Parathyroid adenoma (tissue), 2 donors: ENCODE measurements at regions not wholly inside any gene's neighbourhood (a gene's known extent, or its start where the extent isn't known, plus 50 kb on each side); places are given as distances from the start of the nearest gene placed in this dataset.

Source experiments
- H2AFZ ChIP-seq: fragments of 300-600 bp; sonication (generic); one replicate; pipeline ENCODE4 v1.7.0; 2017; ENCODE audit warnings: antibody characterized with exemption, mild to moderate bottlenecking
- H3K27ac ChIP-seq: fragments of 300-600 bp; sonication (generic); one replicate; pipeline ENCODE4 v1.7.0; 2017
- H3K27me3 ChIP-seq: fragments of 300-600 bp; sonication (generic); one replicate; pipeline ENCODE4 v1.7.0; 2017; ENCODE audit warnings: low read length; ENCODE audit not compliant: control insufficient read depth, insufficient read depth
- H3K36me3 ChIP-seq: fragments of 300-600 bp; sonication (generic); one replicate; pipeline ENCODE4 v1.7.0; 2017; ENCODE audit warnings: low read length; ENCODE audit not compliant: control insufficient read depth, insufficient read depth
- H3K4me1 ChIP-seq: fragments of 300-600 bp; sonication (generic); one replicate; pipeline ENCODE4 v1.7.0; 2017; ENCODE audit warnings: control low read depth
- H3K4me2 ChIP-seq: fragments of 300-600 bp; sonication (generic); one replicate; pipeline ENCODE4 v1.7.0; 2017; ENCODE audit warnings: low read length
- H3K4me3 ChIP-seq: fragments of 300-600 bp; sonication (generic); one replicate; pipeline ENCODE4 v1.7.0; 2017; ENCODE audit warnings: low read depth, low read length
- H3K79me2 ChIP-seq: fragments of 300-600 bp; sonication (generic); one replicate; pipeline ENCODE4 v1.7.0; 2017; ENCODE audit warnings: control low read depth
- H3K9ac ChIP-seq: fragments of 300-600 bp; sonication (generic); one replicate; pipeline ENCODE4 v1.7.0; 2017; ENCODE audit warnings: mild to moderate bottlenecking
- H3K9me3 ChIP-seq: fragments of 300-600 bp; sonication (generic); one replicate; pipeline ENCODE4 v1.7.0; 2017; ENCODE audit warnings: low read length; ENCODE audit not compliant: control insufficient read depth
- CTCF ChIP-seq: fragments of 300-600 bp; sonication (generic); IDR thresholded peaks from one replicate; pipeline ENCODE4 v1.7.0; 2017; ENCODE audit warnings: antibody characterized with exemption, mild to moderate bottlenecking
- donor health status: primary hyperparathyroidism.

- Histone ChIP-seq H3K36me3 (no peaks in the 10 kb centered on the region), H3K4me1 (no peaks in the 10 kb centered on the region), H3K9ac (no peak overlapping the region), H2AFZ (no peak overlapping the region), H3K4me3 (no peak overlapping the region), H3K4me2 (no peak overlapping the region), H3K27me3 (no peaks in the 10 kb centered on the region), H3K9me3 (no peaks in the 10 kb centered on the region), H3K79me2 (no peaks in the 10 kb centered on the region), H3K27ac (no peak overlapping the region)
- TF ChIP-seq CTCF: no peak
Measured at GRCh38 chr1:222892137-222892769, 77.4 kb downstream of the DISP1 start.

GRCh38 chr1:222893255-222893654 lies 78.4 kb downstream of the DISP1 start:
- Histone ChIP-seq H3K4me1 (no peaks in the 10 kb centered on the region), H3K9me3 (no peaks in the 10 kb centered on the region), H3K4me2 (no peak overlapping the region), H3K79me2 (no peaks in the 10 kb centered on the region), H2AFZ (no peak overlapping the region), H3K27me3 (no peaks in the 10 kb centered on the region), H3K4me3 (no peak overlapping the region), H3K27ac (no peak overlapping the region), H3K9ac (no peak overlapping the region), H3K36me3 (no peaks in the 10 kb centered on the region)
- no peak for TF ChIP-seq CTCF

GRCh38 chr1:222894331-222894730 lies 79.5 kb downstream of the DISP1 start:
- no peak for TF ChIP-seq CTCF
- H3K27me3 ChIP-seq: no peaks in the 10 kb centered on the region
- no peak overlapping the region for H3K27ac ChIP-seq
- H3K36me3 ChIP-seq: no peaks in the 10 kb centered on the region
- no peak overlapping the region for H3K9ac ChIP-seq
- no peak overlapping the region for H2AFZ ChIP-seq
- no peak overlapping the region for H3K4me2 ChIP-seq
- no peaks in the 10 kb centered on the region for H3K9me3 ChIP-seq
- no peak overlapping the region for H3K4me3 ChIP-seq
- H3K79me2 ChIP-seq: no peaks in the 10 kb centered on the region
- no peaks in the 10 kb centered on the region for H3K4me1 ChIP-seq

- no peaks in the 10 kb centered on the region for H3K9me3 ChIP-seq
- no peak overlapping the region for H3K9ac ChIP-seq
- H3K4me2 ChIP-seq: no peak overlapping the region
- H3K79me2 ChIP-seq: no peaks in the 10 kb centered on the region
- no peaks in the 10 kb centered on the region for H3K36me3 ChIP-seq
- no peak for TF ChIP-seq CTCF
- H3K4me1 ChIP-seq: no peaks in the 10 kb centered on the region
- H2AFZ ChIP-seq: no peak overlapping the region
- no peak overlapping the region for H3K4me3 ChIP-seq
- no peaks in the 10 kb centered on the region for H3K27me3 ChIP-seq
- no peak overlapping the region for H3K27ac ChIP-seq
Measured at GRCh38 chr1:222896630-222897526, 82.0 kb downstream of the DISP1 start.
